A673 (cell line): ENCODE measurements at regions not wholly inside any gene's neighbourhood (a gene's known extent, or its start where the extent isn't known, plus 50 kb on each side); places are given as distances from the start of the nearest gene placed in this dataset.

Experiments
- BruUV-seq: library from RNA; stranded (reverse); fragments of 400-500 nt; replicated peaks from 2 replicates; lab custom pipeline; 2021; lab: Mats Ljungman, UMichigan
- CTCF ChIA-PET: fragments of 300-600 bp; sonication (Branson Sonifier 250); formaldehyde crosslinking; loops from one replicate; lab custom pipeline; 2022; ENCODE audit warnings: antibody characterized with exemption; lab: Charles Lee
- POLR2A ChIA-PET: fragments of 300-600 bp; sonication (Branson Sonifier 250); formaldehyde crosslinking; loops from one replicate; lab custom pipeline; 2022; ENCODE audit warnings: antibody characterized with exemption; ENCODE audit not compliant: low non-redundant PET; lab: Charles Lee
- DNase-seq: peaks from one replicate; pipeline ENCODE4 v3.0.0-alpha.2; 2015; ENCODE audit warnings: low spot score
- H3K27ac ChIP-seq: fragments of 200-600 bp; sonication (generic); 2 replicates; pipeline ENCODE4 v1.5.1; 2016; ENCODE audit warnings: mixed run types, low read depth, mild to moderate bottlenecking, mixed read lengths, antibody characterized with exemption, low read length; ENCODE audit not compliant: poor library complexity, severe bottlenecking
- H3K27me3 ChIP-seq: fragments of 200-600 bp; sonication (generic); replicated peaks from 2 replicates; pipeline ENCODE4 v1.6.1; 2017; ENCODE audit warnings: mixed run types, low read depth, mild to moderate bottlenecking, mixed read lengths, antibody characterized with exemption, low read length; ENCODE audit not compliant: insufficient read depth, poor library complexity
- H3K36me3 ChIP-seq: fragments of 200-600 bp; sonication (generic); 2 replicates; pipeline ENCODE4 v1.6.1; 2016; ENCODE audit warnings: mixed run types, mild to moderate bottlenecking, mixed read lengths, antibody characterized with exemption, low read length; ENCODE audit not compliant: insufficient read depth, poor library complexity, severe bottlenecking
- H3K4me1 ChIP-seq: fragments of 200-600 bp; sonication (generic); 2 replicates; pipeline ENCODE4 v1.6.1; 2017; ENCODE audit warnings: mixed run types, mild to moderate bottlenecking, mixed read lengths, antibody characterized with exemption, low read length; ENCODE audit not compliant: insufficient read depth, poor library complexity, severe bottlenecking
- H3K4me3 ChIP-seq: fragments of 200-600 bp; sonication (generic); 2 replicates; pipeline ENCODE4 v1.5.1; 2016; ENCODE audit warnings: low read depth, mixed run types, mild to moderate bottlenecking, mixed read lengths, low read length; ENCODE audit not compliant: poor library complexity, severe bottlenecking
- H3K9me3 ChIP-seq: fragments of 200-600 bp; sonication (generic); 2 replicates; pipeline ENCODE4 v1.6.1; 2016; ENCODE audit warnings: mixed run types, low read depth, mild to moderate bottlenecking, mixed read lengths, antibody characterized with exemption, low read length; ENCODE audit not compliant: poor library complexity, severe bottlenecking
- CTCF ChIP-seq: fragments of 300-800, 200-600 bp; sonication (generic); conservative IDR thresholded peaks from 2 replicates; pipeline ENCODE4 v1.5.1; 2017; ENCODE audit warnings: low read depth, mild to moderate bottlenecking, antibody characterized with exemption, low read length, moderate library complexity, mixed read lengths
- EZH2 ChIP-seq: fragments of 200-600 bp; sonication (generic); IDR thresholded peaks from 2 replicates; pipeline ENCODE4 v1.6.1; 2017; ENCODE audit warnings: borderline replicate concordance, low read depth, mild to moderate bottlenecking, mixed read lengths, antibody characterized with exemption, low read length; ENCODE audit not compliant: poor library complexity, severe bottlenecking
- intact Hi-C: fragments of 100-400 bp; cut with micrococcal nuclease; formaldehyde crosslinking; loops from one replicate; pipeline ENCODE4 v1.10.0; 2022; ENCODE audit not compliant: unreplicated experiment

- ChIA-PET POLR2A (no interaction called here), CTCF (no interaction called here)
- H3K27ac ChIP-seq, result no peak overlapping the region
- intact Hi-C loops, result no loop called here
- H3K27me3 ChIP-seq, result peaks cover 22% of the 10 kb centered on the region
- BruUV-seq, result no TSS peak
- no peaks in the 10 kb centered on the region for H3K36me3 ChIP-seq
- no peaks in the 10 kb centered on the region for H3K4me1 ChIP-seq
- H3K4me3 ChIP-seq, result no peak overlapping the region
- DNase-seq, result no peak
- H3K9me3 ChIP-seq, result no peaks in the 10 kb centered on the region
- no peak for TF ChIP-seq EZH2
- TF ChIP-seq CTCF, result no peak
Measured at GRCh38 chr1:219039682-219040154, 134.0 kb upstream of the LYPLAL1 start.

DNA sequence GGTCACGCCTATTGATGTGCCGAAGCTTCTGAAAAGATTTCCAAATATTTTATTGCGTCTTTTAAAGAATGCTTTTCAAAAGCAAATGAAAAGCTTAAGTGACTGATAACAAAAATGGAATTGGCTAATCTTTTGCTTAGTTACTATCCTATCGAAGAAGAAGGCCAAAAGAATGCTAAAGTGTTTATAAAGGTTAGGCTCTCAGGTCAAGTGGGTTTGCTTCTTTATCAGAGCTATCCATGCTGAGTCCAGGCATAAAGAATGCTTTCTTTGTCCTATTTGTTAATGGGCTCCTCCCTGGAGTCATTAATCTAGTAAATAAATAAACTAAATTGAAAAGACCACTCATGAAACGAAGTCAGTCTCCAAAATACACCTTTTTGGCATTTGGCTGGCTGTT lies 133.4 kb upstream of the LYPLAL1 start:
- no TSS peak for BruUV-seq

DNA sequence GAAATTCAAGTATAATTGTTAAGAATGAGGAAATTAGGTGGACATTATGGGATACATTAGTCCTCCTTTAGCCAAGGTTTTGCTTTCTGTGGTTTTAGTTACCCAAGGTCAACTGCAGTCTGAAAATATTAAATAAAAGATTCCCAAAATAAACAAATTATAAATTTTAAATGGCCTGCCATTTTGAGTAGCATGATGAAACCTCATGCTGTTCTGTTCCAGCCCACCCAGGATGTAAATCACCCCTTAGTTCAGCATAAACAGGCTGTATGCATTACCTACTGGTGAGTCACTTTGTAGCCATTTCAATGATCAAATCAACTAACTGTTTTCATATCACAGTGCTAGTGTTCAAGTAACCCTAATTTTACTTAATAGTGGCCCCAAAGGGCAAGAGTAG lies 132.5 kb upstream of the LYPLAL1 start:
- Histone ChIP-seq H3K27ac (no peak overlapping the region), H3K36me3 (no peaks in the 10 kb centered on the region), H3K4me1 (no peaks in the 10 kb centered on the region), H3K4me3 (no peak overlapping the region), H3K9me3 (no peaks in the 10 kb centered on the region), H3K27me3 (peaks cover 22% of the 10 kb centered on the region)
- BruUV-seq, result no TSS peak
- no peak for TF ChIP-seq EZH2
- no peak for TF ChIP-seq CTCF
- intact Hi-C loops, result no loop called here
- no peak for DNase-seq
- CTCF ChIA-PET, result no interaction called here
- POLR2A ChIA-PET, result no interaction called here

More for the DNA sequence above, 133.4 kb upstream of the LYPLAL1 start:
- TF ChIP-seq CTCF (no peak), EZH2 (no peak)
- no peaks in the 10 kb centered on the region for H3K4me1 ChIP-seq
- POLR2A ChIA-PET, result no interaction called here
- no peak overlapping the region for H3K4me3 ChIP-seq
- CTCF ChIA-PET, result no interaction called here
- no peak overlapping the region for H3K27ac ChIP-seq
- H3K27me3 ChIP-seq, result peaks cover 22% of the 10 kb centered on the region
- intact Hi-C loops, result no loop called here
- no peaks in the 10 kb centered on the region for H3K36me3 ChIP-seq
- no peaks in the 10 kb centered on the region for H3K9me3 ChIP-seq
- DNase-seq, result no peak
